ENCODE measurements at regions not wholly inside any gene's neighbourhood (a gene's known extent, or its start where the extent isn't known, plus 50 kb on each side); places are given as distances from the start of the nearest gene placed in this dataset.

- Histone ChIP-seq H3K27ac (ENCODE audit: low read length) (no peak overlapping the region), H3K36me3 (ENCODE audit: insufficient read depth, low read length) (no peaks in the 10 kb centered on the region), H3K9me3 (ENCODE audit: insufficient read depth, low read length, severe bottlenecking) (no peaks in the 10 kb centered on the region), H2AFZ (ENCODE audit: low read depth, low read length) (no peak overlapping the region), H3K9ac (ENCODE audit: low read depth, low read length) (no peak overlapping the region), H3K27me3 (ENCODE audit: insufficient read depth, low read length, poor library complexity) (no peaks in the 10 kb centered on the region), H3K4me3 (ENCODE audit: low read depth in 1 of 2, low read length in 2 of 2) (no peak overlapping the region), H3K79me2 (ENCODE audit: insufficient read depth, low read length) (no peaks in the 10 kb centered on the region), H4K20me1 (ENCODE audit: insufficient read depth, low read length) (no peaks in the 10 kb centered on the region), H3K4me2 (ENCODE audit: insufficient read depth, low read length) (no peak overlapping the region), H3K4me1 (ENCODE audit: insufficient read depth, low read length) (no peaks in the 10 kb centered on the region)
- TF ChIP-seq EZH2 (IDR thresholded peaks at IDR 0.05; ENCODE audit: borderline replicate concordance, low read depth, low read length, severe bottlenecking): no peak
- DNase-seq (no peak), ATAC-seq (ENCODE audit: insufficient read depth, low read depth) (no peak)
These were observed 229.7 kb downstream of the ICE1 start for GRCh38 chr5:5652181-5652580.

GRCh38 chr5:5650949-5651348, 228.5 kb downstream of the ICE1 start:
- TF ChIP-seq CTCF (IDR thresholded peaks at IDR 0.05; ENCODE audit: borderline replicate concordance, extremely low read depth, low read length, poor library complexity, severe bottlenecking): no peak
- Histone ChIP-seq H3K9me3 (ENCODE audit: insufficient read depth, low read length, severe bottlenecking) (no peaks in the 10 kb centered on the region), H4K20me1 (ENCODE audit: insufficient read depth, low read length) (no peaks in the 10 kb centered on the region), H3K4me2 (ENCODE audit: insufficient read depth, low read length) (no peak overlapping the region), H3K4me3 (ENCODE audit: low read depth in 1 of 2, low read length in 2 of 2) (no peak overlapping the region), H3K27ac (ENCODE audit: low read length) (no peak overlapping the region), H3K4me1 (ENCODE audit: insufficient read depth, low read length) (no peaks in the 10 kb centered on the region), H2AFZ (ENCODE audit: low read depth, low read length) (no peak overlapping the region), H3K27me3 (ENCODE audit: insufficient read depth, low read length, poor library complexity) (no peaks in the 10 kb centered on the region), H3K36me3 (ENCODE audit: insufficient read depth, low read length) (no peaks in the 10 kb centered on the region), H3K79me2 (ENCODE audit: insufficient read depth, low read length) (no peaks in the 10 kb centered on the region), H3K9ac (ENCODE audit: low read depth, low read length) (no peak overlapping the region)
- DNase-seq (no peak), ATAC-seq (ENCODE audit: insufficient read depth, low read depth) (no peak)

- Histone ChIP-seq H3K9me3 (ENCODE audit: insufficient read depth, low read length, severe bottlenecking) (no peaks in the 10 kb centered on the region), H3K27ac (ENCODE audit: low read length) (no peak overlapping the region), H3K9ac (ENCODE audit: low read depth, low read length) (no peak overlapping the region), H3K36me3 (ENCODE audit: insufficient read depth, low read length) (no peaks in the 10 kb centered on the region), H3K27me3 (ENCODE audit: insufficient read depth, low read length, poor library complexity) (no peaks in the 10 kb centered on the region), H3K79me2 (ENCODE audit: insufficient read depth, low read length) (no peaks in the 10 kb centered on the region), H3K4me3 (ENCODE audit: low read depth in 1 of 2, low read length in 2 of 2) (no peak overlapping the region), H2AFZ (ENCODE audit: low read depth, low read length) (no peak overlapping the region), H3K4me1 (ENCODE audit: insufficient read depth, low read length) (no peaks in the 10 kb centered on the region), H4K20me1 (ENCODE audit: insufficient read depth, low read length) (no peaks in the 10 kb centered on the region), H3K4me2 (ENCODE audit: insufficient read depth, low read length) (no peak overlapping the region)
- TF ChIP-seq CTCF (IDR thresholded peaks at IDR 0.05; ENCODE audit: borderline replicate concordance, extremely low read depth, low read length, poor library complexity, severe bottlenecking): no peak
- TF ChIP-seq EZH2 (IDR thresholded peaks at IDR 0.05; ENCODE audit: borderline replicate concordance, low read depth, low read length, severe bottlenecking): no peak
- ATAC-seq (ENCODE audit: insufficient read depth, low read depth) (no peak), DNase-seq (no peak)
These were observed 227.8 kb downstream of the ICE1 start for GRCh38 chr5:5650242-5650641.

GRCh38 chr5:5649641-5650040, 227.2 kb downstream of the ICE1 start:
- H3K9ac ChIP-seq (ENCODE audit: low read depth, low read length): no peak overlapping the region
- no peaks in the 10 kb centered on the region for H4K20me1 ChIP-seq (ENCODE audit: insufficient read depth, low read length)
- ATAC-seq (ENCODE audit: insufficient read depth, low read depth) (no peak), DNase-seq (no peak)
- no peaks in the 10 kb centered on the region for H3K79me2 ChIP-seq (ENCODE audit: insufficient read depth, low read length)
- H3K4me2 ChIP-seq (ENCODE audit: insufficient read depth, low read length): no peak overlapping the region
- TF ChIP-seq CTCF (IDR thresholded peaks at IDR 0.05; ENCODE audit: borderline replicate concordance, extremely low read depth, low read length, poor library complexity, severe bottlenecking): no peak
- TF ChIP-seq EZH2 (IDR thresholded peaks at IDR 0.05; ENCODE audit: borderline replicate concordance, low read depth, low read length, severe bottlenecking): no peak
- H3K36me3 ChIP-seq (ENCODE audit: insufficient read depth, low read length): no peaks in the 10 kb centered on the region
- no peaks in the 10 kb centered on the region for H3K4me1 ChIP-seq (ENCODE audit: insufficient read depth, low read length)
- no peaks in the 10 kb centered on the region for H3K9me3 ChIP-seq (ENCODE audit: insufficient read depth, low read length, severe bottlenecking)
- no peak overlapping the region for H2AFZ ChIP-seq (ENCODE audit: low read depth, low read length)
- no peak overlapping the region for H3K27ac ChIP-seq (ENCODE audit: low read length)
- no peak overlapping the region for H3K4me3 ChIP-seq (ENCODE audit: low read depth in 1 of 2, low read length in 2 of 2)
- H3K27me3 ChIP-seq (ENCODE audit: insufficient read depth, low read length, poor library complexity): no peaks in the 10 kb centered on the region
